KBM-7 (cell line): ENCODE measurements at regions not wholly inside any gene's neighbourhood (a gene's known extent, or its start where the extent isn't known, plus 50 kb on each side); places are given as distances from the start of the nearest gene placed in this dataset.
"Not testable (repeated sequence)": the region's sequence is repeated elsewhere in the genome, so short reads cannot be mapped to it uniquely, and the experiment has no call there.

Source experiments
- DNase-seq: peaks from one replicate; pipeline ENCODE4 v3.0.0-alpha.2; 2015
- in situ Hi-C: fragments of 300-500 bp; cut with MboI; formaldehyde crosslinking; loops from 2 replicates; pipeline ENCODE4 v1.14.3; 2020; ENCODE audit warnings: low sequenced_read_pairs, low pct_unique_long_range_greater_than_20kb, mixed read lengths

GRCh38 chr15:87477026-87477425 is 779.5 kb downstream of the NTRK3 start:
- no peak for DNase-seq
- in situ Hi-C loops = no loop called here

GRCh38 chr15:87470923-87471322 is 785.6 kb downstream of the NTRK3 start:
- in situ Hi-C loops = no loop called here

GRCh38 chr15:87463956-87464355 is 792.6 kb downstream of the NTRK3 start:
- DNase-seq, in situ Hi-C loops: not testable (repeated sequence)

More at GRCh38 chr15:87470923-87471322, 785.6 kb downstream of the NTRK3 start:
- no peak for DNase-seq

- in situ Hi-C loops = no loop called here
- DNase-seq = no peak
Measured at GRCh38 chr15:87461631-87462030, 794.9 kb downstream of the NTRK3 start.

- in situ Hi-C loops = no loop called here
- no peak for DNase-seq
Measured at GRCh38 chr15:87454860-87455259, 801.7 kb downstream of the NTRK3 start.

- no peak for DNase-seq
- in situ Hi-C loops = no loop called here
Measured at GRCh38 chr15:87450314-87450713, 806.2 kb downstream of the NTRK3 start.

GRCh38 chr15:87439090-87439489 is 817.4 kb downstream of the NTRK3 start:
- DNase-seq = no peak
- in situ Hi-C loops = no loop called here

GRCh38 chr15:87433871-87434270 is 822.7 kb downstream of the NTRK3 start:
- in situ Hi-C loops = no loop called here
- DNase-seq = no peak

GRCh38 chr15:87429754-87430153 is 826.8 kb downstream of the NTRK3 start:
- DNase-seq = no peak
- in situ Hi-C loops = no loop called here

- in situ Hi-C loops = no loop called here
- DNase-seq = no peak
Measured at GRCh38 chr15:87420017-87420416, 836.5 kb downstream of the NTRK3 start.

GRCh38 chr15:87419344-87419743 is 837.2 kb downstream of the NTRK3 start:
- in situ Hi-C loops = no loop called here
- DNase-seq = no peak

GRCh38 chr15:87416591-87417257 is 839.8 kb downstream of the NTRK3 start:
- no peak for DNase-seq
- in situ Hi-C loops = no loop called here

- in situ Hi-C loops = no loop called here
- no peak for DNase-seq
Measured at GRCh38 chr15:87408902-87409301, 847.6 kb downstream of the NTRK3 start.

- in situ Hi-C loops = no loop called here
- no peak for DNase-seq
Measured at GRCh38 chr15:87403973-87404372, 852.6 kb downstream of the NTRK3 start.

GRCh38 chr15:87401973-87402372 is 854.6 kb downstream of the NTRK3 start:
- in situ Hi-C loops = no loop called here
- no peak for DNase-seq

GRCh38 chr15:87394676-87395075 is 861.9 kb downstream of the NTRK3 start:
- in situ Hi-C loops = no loop called here
- no peak for DNase-seq

GRCh38 chr15:87387766-87388165 is 868.8 kb downstream of the NTRK3 start:
- DNase-seq = no peak
- in situ Hi-C loops = no loop called here

- no peak for DNase-seq
- in situ Hi-C loops = no loop called here
Measured at GRCh38 chr15:87374339-87374738, 882.2 kb downstream of the NTRK3 start.

- DNase-seq = no peak
- in situ Hi-C loops = no loop called here
Measured at GRCh38 chr15:87369269-87369668, 887.3 kb downstream of the NTRK3 start.

GRCh38 chr15:87368511-87368910 is 888.0 kb downstream of the NTRK3 start:
- no peak for DNase-seq
- in situ Hi-C loops = no loop called here

- no peak for DNase-seq
- in situ Hi-C loops = no loop called here
Measured at GRCh38 chr15:87365186-87365585, 891.4 kb downstream of the NTRK3 start.
